Prostate gland (tissue), 2 donors: ENCODE measurements at regions not wholly inside any gene's neighbourhood (a gene's known extent, or its start where the extent isn't known, plus 50 kb on each side); places are given as distances from the start of the nearest gene placed in this dataset.

Experiments used
- CTCF ChIP-seq, 4 experiments: fragments of 200-600 bp in 2 of 4; fragments of 450-650 bp in 2 of 4; sonication (generic) in 2 of 4; IDR thresholded peaks; 1 replicate in 3 of 4; 2 replicates in 1 of 4; pipeline ENCODE4 v1.5.1; 2016 to 2019; ENCODE audit warnings: antibody characterized with exemption in 4 of 4, mild to moderate bottlenecking in 2 of 4, moderate library complexity in 2 of 4
- POLR2A ChIP-seq: fragments of 450-650 bp; IDR thresholded peaks from one replicate; pipeline ENCODE4 v1.6.1; 2016; ENCODE audit warnings: antibody characterized with exemption, mild to moderate bottlenecking

- no peak for TF ChIP-seq CTCF (IDR thresholded peaks at IDR 0.05)
- no peak for TF ChIP-seq POLR2A
These were observed 59.3 kb upstream of the WDFY2 start for GRCh38 chr13:51524829-51525566.
